SK-N-SH (cell line): ENCODE measurements at regions not wholly inside any gene's neighbourhood (a gene's known extent, or its start where the extent isn't known, plus 50 kb on each side); places are given as distances from the start of the nearest gene placed in this dataset.

Experiments
- CTCF ChIA-PET: fragments of 300-600, 350-600 bp; formaldehyde crosslinking; extraction: SDS; loops from one replicate; lab custom pipeline; 2021; lab: Yijun Ruan, JAX
- POLR2A ChIA-PET: fragments of 350-600 bp; sonication (Branson Sonifier 250); formaldehyde crosslinking; extraction: SDS; loops from one replicate; lab custom pipeline; 2020; ENCODE audit warnings: antibody characterized with exemption, inconsistent platforms; lab: Yijun Ruan, JAX
- DNase-seq: peaks from one replicate; pipeline ENCODE4 v3.0.0; 2012
- H2AFZ ChIP-seq: fragments of 200-600 bp; sonication (generic); 2 replicates; pipeline ENCODE4 v1.8.1; 2016; ENCODE audit warnings: antibody characterized with exemption, mild to moderate bottlenecking, low read depth
- H3F3A ChIP-seq: fragments of 200-600 bp; sonication (generic); replicated peaks from 2 replicates; pipeline ENCODE3; 2016; ENCODE audit warnings: antibody characterized with exemption, mild to moderate bottlenecking; ENCODE audit not compliant: insufficient read depth
- H3K27ac ChIP-seq, 2 experiments: fragments of 200-500 bp in 1 of 2; fragments of 200-600 bp in 1 of 2; sonication (Bioruptor generic) in 1 of 2; sonication (generic), shearing (Covaris generic) in 1 of 2; 2 replicates each; pipeline versions ENCODE4 v1.5.1 to v1.6.1; 2014 to 2016; ENCODE audit warnings: low read depth in 2 of 2, inconsistent platforms in 1 of 2, low read length in 1 of 2, mild to moderate bottlenecking in 1 of 2, mixed read lengths in 1 of 2
- H3K27me3 ChIP-seq: fragments of 200-600 bp; sonication (generic), shearing (Covaris generic); 2 replicates; pipeline ENCODE4 v1.6.1; 2016; ENCODE audit warnings: mixed run types; ENCODE audit not compliant: insufficient read depth
- H3K36me3 ChIP-seq, 2 experiments: fragments of 200-500 bp in 1 of 2; fragments of 200-600 bp in 1 of 2; sonication (Bioruptor generic) in 1 of 2; sonication (generic) in 1 of 2; replicated peaks in 1 of 2; 2 replicates each; pipeline versions ENCODE3 to v1.5.1; 2014 to 2016; ENCODE audit warnings: low read length in 1 of 2, mild to moderate bottlenecking in 1 of 2; ENCODE audit not compliant: insufficient read depth in 2 of 2, control insufficient read depth in 1 of 2
- H3K4me1 ChIP-seq, 2 experiments: fragments of 200-500 bp in 1 of 2; fragments of 200-600 bp in 1 of 2; sonication (Bioruptor generic) in 1 of 2; sonication (generic), shearing (Covaris generic) in 1 of 2; 2 replicates each; pipeline versions ENCODE4 v1.5.1 to v1.6.1; 2014 to 2016; ENCODE audit warnings: low read depth in 1 of 2, low read length in 1 of 2, mixed run types in 1 of 2; ENCODE audit not compliant: insufficient read depth in 2 of 2, control insufficient read depth in 1 of 2
- H3K4me2 ChIP-seq: fragments of 200-600 bp; sonication (generic), shearing (Covaris generic); 2 replicates; pipeline ENCODE4 v1.6.1; 2017; ENCODE audit warnings: mixed run types
- H3K4me3 ChIP-seq, 2 experiments: fragments of 200-500 bp in 1 of 2; fragments of 200-600 bp in 1 of 2; sonication (Bioruptor generic) in 1 of 2; sonication (generic), shearing (Covaris generic) in 1 of 2; 2 replicates each; pipeline versions ENCODE4 v1.5.1 to v1.8.1; 2014 to 2016; ENCODE audit warnings: low read depth in 2 of 2, inconsistent platforms in 1 of 2, low read length in 1 of 2, mild to moderate bottlenecking in 1 of 2, mixed read lengths in 1 of 2, moderate library complexity in 1 of 2
- H3K79me2 ChIP-seq: fragments of 200-600 bp; sonication (generic); 2 replicates; pipeline ENCODE4 v1.8.1; 2017; ENCODE audit warnings: mild to moderate bottlenecking; ENCODE audit not compliant: insufficient read depth
- H3K9ac ChIP-seq: fragments of 200-600 bp; sonication (generic); 2 replicates; pipeline ENCODE4 v1.6.1; 2017; ENCODE audit warnings: mixed run types
- H3K9me2 ChIP-seq: fragments of 200-600 bp; sonication (generic); 2 replicates; pipeline ENCODE4 v1.6.1; 2017; ENCODE audit warnings: mixed run types
- H3K9me3 ChIP-seq: fragments of 200-600 bp; sonication (generic); 2 replicates; pipeline ENCODE4 v1.6.1; 2017; ENCODE audit warnings: mixed run types, mild to moderate bottlenecking, moderate library complexity
- H4K20me1 ChIP-seq: fragments of 200-600 bp; sonication (generic); 2 replicates; pipeline ENCODE4 v1.6.1; 2017; ENCODE audit warnings: mild to moderate bottlenecking, mixed run types; ENCODE audit not compliant: insufficient read depth
- CTCF ChIP-seq: fragments of 200-600 bp; sonication (generic); IDR thresholded peaks from 2 replicates; pipeline ENCODE4 v1.6.1; 2017; ENCODE audit warnings: antibody characterized with exemption, mild to moderate bottlenecking, moderate library complexity
- ELF1 ChIP-seq: IDR thresholded peaks from 2 replicates; pipeline ENCODE4 v1.4.0; 2012
- GABPA ChIP-seq: IDR thresholded peaks from 2 replicates; pipeline ENCODE4 v1.4.0; 2012; ENCODE audit warnings: low read depth, mild to moderate bottlenecking
- GATA2 ChIP-seq: sonication (generic); formaldehyde crosslinking; IDR thresholded peaks from 2 replicates; pipeline ENCODE4 v1.5.0; 2020; ENCODE audit warnings: mild to moderate bottlenecking, missing genetic modification reagents
- IRF3 ChIP-seq: fragments of 150-350 bp; IDR thresholded peaks from 2 replicates; pipeline ENCODE4 v1.6.1; 2016; ENCODE audit warnings: mild to moderate bottlenecking, low read depth, low read length
- JUND ChIP-seq: IDR thresholded peaks from 2 replicates; pipeline ENCODE4 v1.4.0; 2012
- MAX ChIP-seq: IDR thresholded peaks from 2 replicates; pipeline ENCODE4 v1.4.0; 2012; ENCODE audit warnings: low read depth
- PBX3 ChIP-seq: IDR thresholded peaks from 2 replicates; pipeline ENCODE4; 2012
- RAD21 ChIP-seq: IDR thresholded peaks from 2 replicates; pipeline ENCODE4 v1.6.1; 2012; ENCODE audit warnings: mild to moderate bottlenecking, low read length
- RCOR1 ChIP-seq: fragments of 150-350 bp; IDR thresholded peaks from 2 replicates; pipeline ENCODE4 v1.6.1; 2017; ENCODE audit warnings: antibody characterized with exemption, low read length
- REST ChIP-seq: IDR thresholded peaks from 2 replicates; pipeline ENCODE4 v1.6.1; 2012; ENCODE audit warnings: mild to moderate bottlenecking, low read depth, low read length, moderate library complexity
- TEAD4 ChIP-seq: IDR thresholded peaks from 2 replicates; pipeline ENCODE4 v1.4.0; 2012; ENCODE audit warnings: mild to moderate bottlenecking, borderline replicate concordance; ENCODE audit not compliant: insufficient read depth
- USF1 ChIP-seq: IDR thresholded peaks from 2 replicates; pipeline ENCODE4 v1.4.0; 2012; ENCODE audit warnings: low read depth, borderline replicate concordance
- YY1 ChIP-seq: IDR thresholded peaks from 2 replicates; pipeline ENCODE4 v1.4.0; 2012; ENCODE audit warnings: low read depth, mild to moderate bottlenecking
- ZBTB33 ChIP-seq: IDR thresholded peaks from 2 replicates; pipeline ENCODE4 v1.4.0; 2012; ENCODE audit warnings: low read depth, borderline replicate concordance
- WGBS: methylation state at CpG from one replicate; pipeline ENCODE4 v1.1.6; 2017; ENCODE audit warnings: low lambda C conversion rate; 5-methylcytosine and 5-hydroxymethylcytosine counted together

GRCh38 chr4:36590343-36590742 is 308.9 kb downstream of the DTHD1 start:
- no peaks in the 10 kb centered on the region for H3F3A ChIP-seq
- H3K9me3 ChIP-seq, result no peaks in the 10 kb centered on the region
- no peak overlapping the region for H3K4me3 ChIP-seq
- H3K79me2 ChIP-seq, result no peaks in the 10 kb centered on the region
- no peak for TF ChIP-seq GABPA
- no peak for TF ChIP-seq MAX
- TF ChIP-seq PBX3, result no peak
- no peak for TF ChIP-seq USF1
- TF ChIP-seq YY1, result no peak
- TF ChIP-seq CTCF, result no peak
- TF ChIP-seq JUND, result no peak
- TF ChIP-seq RCOR1, result no peak
- TF ChIP-seq ZBTB33, result no peak
- no peak for TF ChIP-seq RAD21
- no peak overlapping the region for H2AFZ ChIP-seq
- no peaks in the 10 kb centered on the region for H4K20me1 ChIP-seq
- H3K9ac ChIP-seq, result no peak overlapping the region
- no peaks in the 10 kb centered on the region for H3K9me2 ChIP-seq
- ChIA-PET CTCF (no interaction called here), POLR2A (no interaction called here)
- no peaks in the 10 kb centered on the region for H3K4me1 ChIP-seq
- H3K27me3 ChIP-seq, result no peaks in the 10 kb centered on the region
- DNase-seq, result no peak
- H3K27ac ChIP-seq, result no peak overlapping the region
- H3K36me3 ChIP-seq, result no peaks in the 10 kb centered on the region
- H3K4me2 ChIP-seq, result no peak overlapping the region

GRCh38 chr4:36601864-36602495 is 320.6 kb downstream of the DTHD1 start:
- Histone ChIP-seq H3K4me1 (no peaks in the 10 kb centered on the region), H3K9ac (no peak overlapping the region), H3K9me3 (no peaks in the 10 kb centered on the region), H3K27me3 (no peaks in the 10 kb centered on the region), H3K9me2 (no peaks in the 10 kb centered on the region), H2AFZ (no peak overlapping the region), H3K4me2 (no peak overlapping the region), H3K79me2 (no peaks in the 10 kb centered on the region), H3K27ac (no peak overlapping the region), H3K36me3 (no peaks in the 10 kb centered on the region), H4K20me1 (no peaks in the 10 kb centered on the region), H3F3A (no peaks in the 10 kb centered on the region), H3K4me3 (no peak overlapping the region)
- CTCF ChIA-PET, result interaction anchor here (0.6 kb wide), 1 partner anchor 26 kb away, joined by 3 read pairs; no protein-coding TSS in a partner anchor
- DNase-seq, result no peak
- POLR2A ChIA-PET, result no interaction called here
- 1% methylated on average over 3 of the region's 3 CpGs for WGBS
- TF ChIP-seq IRF3 (no peak), ELF1 (no peak), GATA2 (CRISPR knock-in tag) (no peak), JUND (no peak), TEAD4 (no peak), REST (no peak)
